ENCODE measurements at regions not wholly inside any gene's neighbourhood (a gene's known extent, or its start where the extent isn't known, plus 50 kb on each side); places are given as distances from the start of the nearest gene placed in this dataset.

GRCh38 chr10:130897815-130898214, 413.7 kb downstream of the TCERG1L start:
- TF ChIP-seq CTCF (IDR thresholded peaks at IDR 0.05; ENCODE audit: low read depth, low read length) (no peak), EZH2phosphoT487 (IDR thresholded peaks at IDR 0.05; ENCODE audit: low read depth) (no peak)

Data from OCI-LY3 (cell line).